ENCODE measurements at regions not wholly inside any gene's neighbourhood (a gene's known extent, or its start where the extent isn't known, plus 50 kb on each side); places are given as distances from the start of the nearest gene placed in this dataset.

- Histone ChIP-seq H3K79me2 (ENCODE audit: control insufficient read depth, insufficient read depth, low read length) (no peaks in the 10 kb centered on the region), H3K27me3 (ENCODE audit: control insufficient read depth in 2 of 2, insufficient read depth in 2 of 2, low read length in 2 of 2) (no peaks in the 10 kb centered on the region), H3K9me3 (replicated peaks; ENCODE audit: control insufficient read depth, insufficient read depth, low read length) (no peaks in the 10 kb centered on the region), H3K36me3 (ENCODE audit: control insufficient read depth in 2 of 2, extremely low read depth in 1 of 2, insufficient read depth in 2 of 2, low read length in 2 of 2) (no peaks in the 10 kb centered on the region), H4K20me1 (replicated peaks; ENCODE audit: control insufficient read depth, extremely low read depth, insufficient read depth, low read length) (no peaks in the 10 kb centered on the region), H3K9ac (replicated peaks; ENCODE audit: extremely low read depth, insufficient read depth, low read length) (no peak overlapping the region), H3K4me2 (ENCODE audit: insufficient read depth, low read length) (no peak overlapping the region), H3K4me1 (ENCODE audit: control insufficient read depth, extremely low read depth, insufficient read depth, low read length) (peaks cover 34% of the 10 kb centered on the region), H3K4me3 (replicated peaks in 1 of 3; ENCODE audit: insufficient read depth in 1 of 3, low read depth in 1 of 3, low read length in 3 of 3) (no peak overlapping the region), H3K27ac (ENCODE audit: insufficient read depth, low read depth, low read length) (no peak overlapping the region), H3K9me1 (replicated peaks; ENCODE audit: control insufficient read depth, extremely low read depth, insufficient read depth, low read length) (no peaks in the 10 kb centered on the region), H2AFZ (ENCODE audit: low read depth, low read length) (no peak overlapping the region)
- no peak for FAIRE-seq
- DNase-seq (ENCODE audit: low read depth, low spot score): no peak
- dilution Hi-C loops (cut with MboI; ENCODE audit: extremely low pct_ligation_motif_present, low sequenced_read_pairs): no loop called here
- intact Hi-C loops (cut with micrococcal nuclease): loop anchor here (5.0 kb wide), 1 partner anchor 389 kb away; no protein-coding TSS in a partner anchor
- ChIA-PET POLR2A (no interaction called here), CTCF (no interaction called here)
- BruUV-seq (replicated peaks): no TSS peak
- no peak for TF ChIP-seq MYC (IDR thresholded peaks at IDR 0.05; ENCODE audit: low read depth, low read length)
- TF ChIP-seq GATA2 (IDR thresholded peaks at IDR 0.05; ENCODE audit: insufficient read depth, insufficient read length, low read depth, low read length): no peak
- TF ChIP-seq JUN (IDR thresholded peaks at IDR 0.05; ENCODE audit: borderline replicate concordance, insufficient read depth, insufficient read length, low read depth): no peak
- no peak for TF ChIP-seq FOS (IDR thresholded peaks at IDR 0.05; ENCODE audit: borderline replicate concordance, insufficient read depth, low read length)
- no peak for TF ChIP-seq MAX (IDR thresholded peaks at IDR 0.05; ENCODE audit: insufficient read depth, insufficient read length)
Measured at GRCh38 chr5:125041798-125042197, 295.4 kb upstream of the ZNF608 start.

- Histone ChIP-seq H3K9ac (replicated peaks; ENCODE audit: extremely low read depth, insufficient read depth, low read length) (no peak overlapping the region), H3K27ac (ENCODE audit: insufficient read depth, low read depth, low read length) (no peak overlapping the region), H3K4me2 (ENCODE audit: insufficient read depth, low read length) (no peak overlapping the region), H3K9me3 (replicated peaks; ENCODE audit: control insufficient read depth, insufficient read depth, low read length) (no peaks in the 10 kb centered on the region), H3K9me1 (replicated peaks; ENCODE audit: control insufficient read depth, extremely low read depth, insufficient read depth, low read length) (no peaks in the 10 kb centered on the region), H3K27me3 (ENCODE audit: control insufficient read depth in 2 of 2, insufficient read depth in 2 of 2, low read length in 2 of 2) (no peaks in the 10 kb centered on the region), H3K79me2 (ENCODE audit: control insufficient read depth, insufficient read depth, low read length) (no peaks in the 10 kb centered on the region), H2AFZ (ENCODE audit: low read depth, low read length) (no peak overlapping the region), H3K4me1 (ENCODE audit: control insufficient read depth, extremely low read depth, insufficient read depth, low read length) (peaks cover 34% of the 10 kb centered on the region), H3K4me3 (replicated peaks in 1 of 3; ENCODE audit: insufficient read depth in 1 of 3, low read depth in 1 of 3, low read length in 3 of 3) (no peak overlapping the region), H4K20me1 (replicated peaks; ENCODE audit: control insufficient read depth, extremely low read depth, insufficient read depth, low read length) (no peaks in the 10 kb centered on the region), H3K36me3 (ENCODE audit: control insufficient read depth in 2 of 2, extremely low read depth in 1 of 2, insufficient read depth in 2 of 2, low read length in 2 of 2) (no peaks in the 10 kb centered on the region)
- dilution Hi-C loops (cut with MboI; ENCODE audit: extremely low pct_ligation_motif_present, low sequenced_read_pairs) (no loop called here), intact Hi-C loops (cut with micrococcal nuclease) (loop anchor here (5.0 kb wide), 1 partner anchor 390 kb away; no protein-coding TSS in a partner anchor)
- DNase-seq (ENCODE audit: low read depth, low spot score) (no peak), FAIRE-seq (no peak)
- TF ChIP-seq EZH2 (IDR thresholded peaks at IDR 0.05; ENCODE audit: borderline replicate concordance, low read depth, low read length, severe bottlenecking) (no peak), GATA2 (IDR thresholded peaks at IDR 0.05; ENCODE audit: insufficient read depth, insufficient read length, low read depth, low read length) (no peak), CTCF (IDR thresholded peaks at IDR 0.05; ENCODE audit: extremely low read depth in 1 of 2, insufficient read depth in 1 of 2, low read depth in 1 of 2, low read length in 2 of 2) (no peak), MAX (IDR thresholded peaks at IDR 0.05; ENCODE audit: insufficient read depth, insufficient read length) (no peak), POLR2A (IDR thresholded peaks at IDR 0.05; ENCODE audit: low read depth, low read length) (no peak), MYC (IDR thresholded peaks at IDR 0.05; ENCODE audit: low read depth, low read length) (no peak), POLR2AphosphoS5 (IDR thresholded peaks at IDR 0.05; ENCODE audit: insufficient read depth, low read depth, low read length) (no peak), JUN (IDR thresholded peaks at IDR 0.05; ENCODE audit: borderline replicate concordance, insufficient read depth, insufficient read length, low read depth) (no peak), FOS (IDR thresholded peaks at IDR 0.05; ENCODE audit: borderline replicate concordance, insufficient read depth, low read length) (no peak)
- POLR2A ChIA-PET: no interaction called here
- CTCF ChIA-PET: no interaction called here
- BruUV-seq (replicated peaks): no TSS peak
Measured at GRCh38 chr5:125042261-125042890, 295.9 kb upstream of the ZNF608 start.

Data from endothelial cell of umbilical vein (primary cell).